COLO829 (cell line): ENCODE measurements at regions not wholly inside any gene's neighbourhood (a gene's known extent, or its start where the extent isn't known, plus 50 kb on each side); places are given as distances from the start of the nearest gene placed in this dataset.

Experiments
- DNase-seq: peaks from one replicate; pipeline ENCODE4 v3.0.0; 2012; ENCODE audit warnings: low spot score

- no peak for DNase-seq
Observed at GRCh38 chr12:41768456-41768855, 376.2 kb downstream of the GXYLT1 start.

DNA sequence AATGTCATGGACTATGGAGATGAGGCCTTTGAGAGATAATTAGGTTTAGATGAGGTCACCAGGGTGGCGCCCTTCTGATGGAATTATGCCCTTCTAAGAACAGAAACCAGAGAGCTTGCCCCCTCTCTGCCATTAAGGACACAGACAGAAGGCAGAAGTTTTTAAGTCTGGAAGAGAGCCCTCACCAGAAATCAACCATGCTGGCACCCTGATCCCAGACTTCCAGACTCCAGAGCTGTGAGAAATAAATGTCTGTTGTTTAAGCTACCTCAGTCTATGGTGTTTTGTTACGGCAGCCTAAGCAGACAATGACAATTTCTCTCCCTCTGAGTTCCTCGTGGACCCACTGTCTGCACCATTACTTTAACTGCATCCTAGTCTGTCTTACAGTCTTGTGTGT, 382.0 kb downstream of the GXYLT1 start:
- DNase-seq, result no peak

GRCh38 chr12:41745593-41745992, 399.1 kb downstream of the GXYLT1 start:
- DNase-seq, result no peak

DNA sequence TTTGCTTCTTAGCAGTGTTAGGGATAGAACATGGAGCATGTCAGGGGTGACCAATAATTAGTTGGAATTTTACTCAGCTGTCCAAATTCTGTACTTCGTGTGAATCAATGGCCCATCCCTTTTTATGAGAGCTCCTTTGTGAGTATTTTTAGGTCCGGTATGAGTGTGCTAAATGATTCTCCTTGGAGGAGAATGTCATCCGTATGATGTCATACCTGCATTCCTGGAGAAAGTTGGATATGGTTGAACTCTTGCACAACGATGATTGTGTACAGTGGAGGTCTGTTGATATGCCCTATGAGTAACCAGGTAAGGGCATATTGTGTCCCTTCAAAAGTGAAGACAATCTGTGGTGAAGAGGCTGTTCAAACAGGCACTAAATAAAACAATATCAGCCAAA, 400.8 kb downstream of the GXYLT1 start:
- peak; percentile 6 for DNase-seq

GRCh38 chr12:41739066-41739465, 405.6 kb downstream of the GXYLT1 start:
- DNase-seq, result no peak

DNA sequence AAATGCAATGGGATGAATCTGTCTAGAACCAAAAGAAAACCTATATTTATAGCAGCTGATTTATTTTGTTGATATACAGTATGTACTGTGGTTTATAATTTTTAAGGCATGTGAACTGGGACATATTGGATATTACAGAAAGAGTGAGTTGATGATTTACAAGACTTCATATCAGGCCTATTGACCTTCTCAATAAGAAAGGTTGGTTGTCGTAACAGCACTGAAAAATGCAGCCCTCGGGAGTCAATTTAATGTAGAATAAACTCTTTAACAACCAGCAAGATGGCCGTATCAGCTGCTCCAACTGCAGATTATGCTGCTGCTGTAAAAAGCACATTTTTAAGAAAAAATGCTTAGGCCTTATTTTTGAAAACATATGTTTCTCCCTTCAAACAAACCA, 407.3 kb downstream of the GXYLT1 start:
- DNase-seq, result no peak

DNA sequence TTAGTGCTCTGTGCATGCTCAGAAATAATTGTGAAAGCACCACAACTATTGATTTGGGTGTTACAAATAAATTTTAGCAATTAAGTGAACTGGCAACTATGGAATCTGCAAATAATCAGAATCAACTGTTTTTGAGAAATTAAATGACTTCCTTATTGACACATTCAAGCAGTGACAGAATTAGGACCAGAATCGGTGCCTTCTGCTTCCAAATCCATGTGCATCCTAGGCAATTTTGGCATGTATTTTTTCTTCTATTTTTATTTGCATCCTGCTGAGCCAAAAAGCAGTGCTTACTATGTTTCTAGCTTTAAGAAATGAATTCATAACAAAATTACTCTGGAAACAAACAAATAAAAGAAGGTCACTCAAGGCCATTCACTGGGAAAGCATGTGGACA, 408.2 kb downstream of the GXYLT1 start:
- DNase-seq, result no peak

GRCh38 chr12:41731691-41732090, 413.0 kb downstream of the GXYLT1 start:
- DNase-seq, result no peak

DNA sequence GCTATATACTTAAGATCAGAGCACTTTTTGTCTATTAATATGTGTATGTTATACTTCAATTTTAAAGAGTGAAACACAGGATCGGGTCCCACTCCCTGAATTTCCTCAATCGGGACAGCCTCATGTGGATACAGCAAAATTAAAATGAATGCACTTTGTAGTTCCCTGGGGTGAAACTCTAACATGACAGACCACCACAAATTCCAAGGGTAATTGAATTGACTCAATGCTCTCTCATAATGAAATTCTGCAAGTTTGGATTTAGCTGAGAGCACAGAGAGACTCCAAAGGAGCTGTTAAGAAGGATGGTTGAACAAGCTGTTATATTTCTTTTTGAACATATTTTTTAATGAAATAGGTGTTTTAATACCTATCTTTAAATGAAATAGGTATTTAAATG, 413.6 kb downstream of the GXYLT1 start:
- DNase-seq, result no peak

GRCh38 chr12:41724216-41724615, 420.5 kb downstream of the GXYLT1 start:
- no peak for DNase-seq

GRCh38 chr12:41719214-41719613, 425.5 kb downstream of the GXYLT1 start:
- no peak for DNase-seq

GRCh38 chr12:41715256-41715655, 429.4 kb downstream of the GXYLT1 start:
- no peak for DNase-seq

- DNase-seq, result no peak
Observed at GRCh38 chr12:41709463-41710285, 435.0 kb downstream of the GXYLT1 start.

DNA sequence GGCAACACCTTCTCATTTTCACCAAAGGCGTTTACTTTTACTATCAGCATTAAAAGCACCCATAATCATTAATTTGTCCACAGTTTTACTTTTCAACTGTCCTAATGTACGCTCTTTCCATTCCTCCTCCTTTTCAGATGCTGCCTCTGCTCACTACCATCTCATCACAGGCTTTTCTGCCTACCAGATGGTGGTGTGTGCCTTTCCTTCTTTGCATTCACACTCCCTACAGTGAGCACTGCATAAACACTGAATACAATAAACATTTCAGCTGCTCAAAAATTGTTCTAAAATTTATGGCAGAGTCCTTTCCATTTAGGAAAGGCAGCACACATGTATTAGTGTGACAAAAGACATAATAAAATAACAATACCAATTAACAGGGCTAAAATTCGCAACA, 435.7 kb downstream of the GXYLT1 start:
- no peak for DNase-seq

DNA sequence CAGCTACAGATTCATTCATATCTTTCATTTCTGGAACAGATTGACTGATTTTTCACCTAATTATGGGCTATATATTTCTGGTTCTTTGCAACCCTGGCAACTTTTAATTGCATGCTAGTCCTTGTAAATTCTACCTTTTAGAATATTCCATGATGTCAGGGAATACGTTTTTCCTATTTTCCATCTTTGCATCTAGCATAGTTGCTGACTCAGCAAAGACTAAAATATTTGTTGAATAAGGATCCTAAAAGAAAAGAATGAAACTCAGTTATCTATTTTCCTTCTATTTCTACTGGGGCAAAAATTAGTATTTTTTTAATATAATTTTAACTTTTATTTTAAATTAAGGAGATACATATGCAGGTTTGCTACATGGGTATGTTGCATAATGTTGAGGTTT, 438.3 kb downstream of the GXYLT1 start:
- DNase-seq, result no peak

DNA sequence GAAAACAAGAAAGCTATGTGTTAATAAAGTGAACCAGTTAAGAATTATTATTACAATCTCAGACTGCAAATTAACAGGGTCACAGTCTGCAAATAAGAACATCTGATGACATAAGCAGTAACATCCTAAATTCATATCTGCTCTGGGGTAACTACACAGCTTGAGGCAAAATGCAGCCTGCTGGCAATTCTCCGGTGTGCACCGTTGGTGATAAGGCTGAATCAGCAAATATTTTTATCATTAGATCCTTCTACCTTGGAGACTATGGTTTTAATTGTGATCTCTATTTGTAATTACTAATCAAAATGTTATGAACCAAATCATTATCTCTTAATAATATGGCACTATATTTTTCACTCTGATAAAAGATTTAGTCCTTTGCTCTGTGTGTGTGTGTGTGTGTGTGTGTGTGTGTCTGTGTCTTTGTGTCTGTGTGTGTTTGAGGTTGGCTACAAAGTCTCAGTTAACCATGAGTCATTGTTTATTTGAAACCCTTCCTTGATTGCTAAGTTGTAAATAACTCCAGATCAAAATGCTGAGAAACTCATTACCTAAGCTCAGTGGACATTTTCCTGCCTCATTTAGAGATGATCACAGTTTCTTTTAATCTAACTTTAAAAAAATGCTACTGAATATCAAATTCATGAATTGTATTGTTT, 442.6 kb downstream of the GXYLT1 start:
- DNase-seq, result no peak

- no peak for DNase-seq
Observed at GRCh38 chr12:41700940-41701339, 443.7 kb downstream of the GXYLT1 start.

DNA sequence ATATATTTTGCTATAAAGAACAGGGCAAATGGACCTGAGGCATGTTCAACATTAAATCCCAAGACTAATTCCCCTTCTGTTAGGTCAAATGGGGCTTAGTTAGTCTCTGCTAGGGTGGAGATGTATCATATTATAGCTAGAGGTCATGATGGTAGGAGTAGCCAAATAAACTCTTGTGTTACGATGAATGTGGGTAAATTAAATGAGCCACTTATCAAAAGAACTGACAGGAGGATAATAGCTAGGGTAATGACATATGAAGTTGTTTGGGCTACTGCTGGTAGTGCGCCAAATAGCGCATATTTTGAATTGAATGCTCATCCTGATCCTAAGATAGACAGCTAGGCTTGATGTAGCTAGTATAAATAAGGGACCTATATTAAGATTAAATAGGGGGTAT, 445.0 kb downstream of the GXYLT1 start:
- no peak for DNase-seq

DNA sequence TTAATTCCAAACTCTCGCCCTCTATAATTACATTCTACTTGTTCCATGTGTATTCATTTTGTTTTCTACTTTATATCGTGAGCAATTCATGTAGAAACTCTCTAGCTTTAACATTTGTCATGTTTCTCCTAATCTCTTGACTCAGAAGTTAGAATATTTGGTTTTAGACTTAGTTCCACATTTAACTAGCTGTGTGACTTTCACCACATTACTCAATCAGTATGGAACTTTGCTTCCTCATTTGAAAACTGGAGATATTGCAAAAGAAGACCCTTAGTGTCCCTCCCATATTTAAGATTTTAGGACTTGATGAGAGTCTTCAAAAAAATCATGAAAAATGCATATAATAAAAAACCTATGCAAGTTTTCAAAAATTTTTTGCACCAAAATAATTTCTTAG, 447.5 kb downstream of the GXYLT1 start:
- no peak for DNase-seq

DNA sequence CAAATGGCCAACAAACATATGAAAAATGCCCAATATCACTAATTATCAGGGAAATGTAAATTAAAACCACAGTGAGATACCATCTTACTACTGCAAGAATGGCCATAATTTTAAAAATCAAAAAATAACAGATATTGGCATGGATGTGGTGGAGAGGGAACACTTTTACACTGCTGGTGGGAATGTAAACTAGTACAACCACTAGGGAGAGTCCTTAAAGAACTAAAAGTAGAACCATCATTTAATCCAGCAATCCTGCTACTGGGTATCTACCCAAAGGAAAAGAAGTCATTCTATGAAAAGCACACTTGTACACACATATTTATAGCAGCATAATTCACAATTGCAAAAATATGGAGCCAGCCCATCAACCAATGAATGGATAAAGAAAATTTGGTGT, 459.7 kb downstream of the GXYLT1 start:
- no peak for DNase-seq

GRCh38 chr12:41683513-41684240, 461.0 kb downstream of the GXYLT1 start:
- DNase-seq, result no peak

DNA sequence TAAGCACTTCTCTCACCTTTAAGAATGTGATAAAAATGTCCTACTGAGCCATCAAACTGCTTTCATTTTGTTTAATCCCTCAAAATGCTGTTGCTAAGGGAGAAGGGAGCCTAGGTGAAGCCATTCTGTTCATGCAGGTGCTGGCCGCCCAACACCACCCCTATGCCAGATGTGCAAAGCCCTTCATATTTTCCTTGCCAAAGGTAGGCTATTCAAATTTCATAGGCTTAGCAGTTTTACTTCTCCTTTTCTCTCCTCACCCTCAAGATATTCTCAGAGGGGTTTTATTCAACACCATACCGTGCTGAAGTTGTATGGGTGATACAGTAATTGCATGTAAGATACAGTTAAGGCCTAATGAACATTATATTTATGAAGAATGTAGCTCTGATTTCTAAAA, 461.7 kb downstream of the GXYLT1 start:
- DNase-seq, result no peak

DNA sequence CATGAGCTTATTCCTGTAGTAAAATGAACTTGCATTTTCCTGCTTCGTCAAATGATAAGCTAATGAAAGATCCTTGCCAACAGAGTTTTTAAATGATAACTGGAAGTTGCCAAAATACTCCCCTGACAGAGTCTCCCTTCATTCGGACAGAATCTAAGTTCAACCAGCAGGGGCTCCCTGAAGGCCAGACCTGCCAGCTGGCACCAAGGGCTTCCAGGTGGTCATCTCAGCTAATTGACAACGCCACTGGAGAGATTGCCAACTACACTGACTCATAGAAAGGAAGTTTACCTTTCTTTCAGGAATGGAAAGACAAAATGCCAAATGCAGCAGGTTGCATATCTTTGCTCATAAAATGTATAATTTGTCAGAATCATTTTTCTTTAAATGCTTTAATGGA, 462.8 kb downstream of the GXYLT1 start:
- no peak for DNase-seq
